MCF 10A (cell line): ENCODE measurements at regions not wholly inside any gene's neighbourhood (a gene's known extent, or its start where the extent isn't known, plus 50 kb on each side); places are given as distances from the start of the nearest gene placed in this dataset.

Experiments used
- BruUV-seq: library from RNA; stranded (reverse); fragments of 400-500 nt; replicated peaks from 2 replicates; lab custom pipeline; 2021; lab: Mats Ljungman, UMichigan
- CTCF ChIA-PET: fragments of 300-600 bp; sonication (Branson Sonifier 250); formaldehyde crosslinking; extraction: SDS; loops from one replicate; lab custom pipeline; 2021; ENCODE audit warnings: antibody characterized with exemption, inconsistent platforms; lab: Yijun Ruan, JAX
- POLR2A ChIA-PET: fragments of 300-600, 350-650 bp; sonication (Branson Sonifier 250); formaldehyde crosslinking; extraction: SDS; loops from one replicate; lab custom pipeline; 2020; ENCODE audit warnings: antibody characterized with exemption, inconsistent platforms; lab: Yijun Ruan, JAX
- DNase-seq: peaks from one replicate; pipeline ENCODE4 v3.0.0-alpha.2; 2018; ENCODE audit not compliant: unreplicated experiment
- H3K27ac Mint-ChIP-seq: one replicate; pipeline ENCODE4 v1.8.0; 2022; ENCODE audit warnings: mild to moderate bottlenecking, low read depth, mixed read lengths; ENCODE audit not compliant: unreplicated experiment
- H3K27me3 Mint-ChIP-seq: one replicate; pipeline ENCODE4 v1.8.0; 2022; ENCODE audit warnings: mixed read lengths; ENCODE audit not compliant: insufficient read depth, unreplicated experiment
- H3K36me3 Mint-ChIP-seq: one replicate; pipeline ENCODE4 v1.8.0; 2022; ENCODE audit warnings: mild to moderate bottlenecking, moderate library complexity, mixed read lengths; ENCODE audit not compliant: insufficient read depth, unreplicated experiment
- H3K4me1 Mint-ChIP-seq: one replicate; pipeline ENCODE4 v1.8.0; 2022; ENCODE audit warnings: mixed read lengths; ENCODE audit not compliant: insufficient read depth, unreplicated experiment
- H3K4me3 Mint-ChIP-seq: one replicate; pipeline ENCODE4 v1.8.0; 2022; ENCODE audit warnings: mild to moderate bottlenecking, moderate library complexity, mixed read lengths; ENCODE audit not compliant: unreplicated experiment
- H3K9me3 Mint-ChIP-seq: one replicate; pipeline ENCODE4 v1.8.0; 2022; ENCODE audit warnings: mixed read lengths; ENCODE audit not compliant: unreplicated experiment
- intact Hi-C: fragments of 100-400 bp; cut with micrococcal nuclease; formaldehyde crosslinking; loops from 2 replicates; pipeline ENCODE4 v1.14.1; 2022
- TF ChIP-seq, protein P1 (sequence below): fragments of 200-600 bp; IDR thresholded peaks from one replicate; pipeline ENCODE4 v1.8.0; 2022; ENCODE audit warnings: antibody characterized with exemption, mild to moderate bottlenecking; ENCODE audit not compliant: unreplicated experiment

DNA sequence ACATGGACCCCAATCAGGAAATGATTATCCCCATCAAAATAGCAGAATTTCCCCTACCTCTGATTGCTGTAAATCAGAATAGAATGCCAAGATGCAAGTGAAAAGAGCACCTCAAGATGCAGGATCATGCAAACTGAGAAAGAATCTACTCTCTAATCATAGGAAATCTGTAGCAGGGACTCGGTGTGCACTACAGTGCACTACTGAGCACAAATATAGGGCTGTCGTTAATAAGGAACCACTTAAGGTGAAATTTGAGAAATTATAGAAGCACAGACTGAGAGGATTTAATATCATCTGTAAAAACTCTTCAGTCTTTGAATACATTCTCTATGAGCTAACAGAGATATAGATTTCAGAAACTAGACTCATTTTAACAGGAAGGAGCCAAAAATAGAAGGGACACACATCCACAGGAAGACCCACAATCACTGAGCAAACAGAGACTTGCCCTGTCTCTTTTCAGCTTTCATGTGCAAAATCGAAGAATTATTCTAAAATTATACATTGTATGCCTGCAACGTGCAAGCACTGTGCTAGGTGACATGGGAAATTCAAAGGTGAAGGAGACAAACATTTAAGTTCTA, 278.3 kb downstream of the HIVEP2 start:
- POLR2A ChIA-PET: no interaction called here

DNA sequence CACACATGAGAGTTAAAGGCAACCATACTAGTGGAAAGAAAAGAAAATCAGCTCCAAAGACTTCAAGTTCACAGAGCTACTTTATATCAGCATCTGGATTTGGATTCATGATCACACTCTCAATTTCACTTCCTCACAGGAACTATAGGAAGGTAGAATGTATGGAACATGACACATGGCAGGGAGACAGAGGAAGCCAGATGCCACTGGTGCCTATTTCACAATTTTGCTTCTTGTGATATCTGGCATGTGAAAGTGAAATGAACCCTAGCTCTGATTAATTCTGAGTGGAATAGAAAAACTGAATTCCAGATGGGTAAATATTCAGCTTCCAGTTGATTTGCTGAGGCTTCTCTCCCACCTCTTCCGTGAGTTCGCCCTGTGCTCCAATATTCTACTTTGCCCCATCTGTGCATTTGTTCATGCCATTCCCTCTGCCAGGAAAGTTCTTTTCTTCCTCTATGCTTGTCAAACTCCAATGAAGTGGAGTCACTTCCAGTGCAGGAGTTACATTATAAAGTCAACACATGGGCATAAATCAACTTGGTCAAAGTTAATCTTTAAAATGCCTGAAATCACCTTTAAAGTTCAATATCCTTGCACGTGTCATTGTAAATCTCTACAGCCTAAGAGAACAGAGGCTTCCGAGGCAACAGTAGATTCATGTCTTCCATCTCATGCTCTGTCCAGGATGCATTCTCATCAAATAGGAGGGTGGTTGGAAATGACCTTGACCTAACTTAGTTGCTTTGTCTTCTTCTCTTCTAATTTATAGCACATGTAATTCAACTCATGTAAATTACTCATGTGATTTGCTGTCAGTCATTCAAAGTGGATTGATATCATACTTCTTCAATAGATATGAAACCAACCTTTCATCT, 275.3 kb downstream of the HIVEP2 start:
- Mint-ChIP-seq H3K4me1 (no peaks in the 10 kb centered on the region), H3K4me3 (no peak overlapping the region), H3K9me3 (no peaks in the 10 kb centered on the region), H3K27me3 (peaks cover under 1% of the 10 kb centered on the region), H3K27ac (no peak overlapping the region), H3K36me3 (no peaks in the 10 kb centered on the region)
- intact Hi-C loops: no loop called here
- TF ChIP-seq, protein P1, sequence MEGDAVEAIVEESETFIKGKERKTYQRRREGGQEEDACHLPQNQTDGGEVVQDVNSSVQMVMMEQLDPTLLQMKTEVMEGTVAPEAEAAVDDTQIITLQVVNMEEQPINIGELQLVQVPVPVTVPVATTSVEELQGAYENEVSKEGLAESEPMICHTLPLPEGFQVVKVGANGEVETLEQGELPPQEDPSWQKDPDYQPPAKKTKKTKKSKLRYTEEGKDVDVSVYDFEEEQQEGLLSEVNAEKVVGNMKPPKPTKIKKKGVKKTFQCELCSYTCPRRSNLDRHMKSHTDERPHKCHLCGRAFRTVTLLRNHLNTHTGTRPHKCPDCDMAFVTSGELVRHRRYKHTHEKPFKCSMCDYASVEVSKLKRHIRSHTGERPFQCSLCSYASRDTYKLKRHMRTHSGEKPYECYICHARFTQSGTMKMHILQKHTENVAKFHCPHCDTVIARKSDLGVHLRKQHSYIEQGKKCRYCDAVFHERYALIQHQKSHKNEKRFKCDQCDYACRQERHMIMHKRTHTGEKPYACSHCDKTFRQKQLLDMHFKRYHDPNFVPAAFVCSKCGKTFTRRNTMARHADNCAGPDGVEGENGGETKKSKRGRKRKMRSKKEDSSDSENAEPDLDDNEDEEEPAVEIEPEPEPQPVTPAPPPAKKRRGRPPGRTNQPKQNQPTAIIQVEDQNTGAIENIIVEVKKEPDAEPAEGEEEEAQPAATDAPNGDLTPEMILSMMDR: no peak
- DNase-seq: no peak
- ChIA-PET POLR2A (no interaction called here), CTCF (no interaction called here)
- no TSS peak for BruUV-seq

More for the DNA sequence above, 278.3 kb downstream of the HIVEP2 start:
- CTCF ChIA-PET: interaction anchor here (0.5 kb wide), 1 partner anchor 16 kb away, joined by 3 read pairs; no protein-coding TSS in a partner anchor
- Mint-ChIP-seq H3K36me3 (no peaks in the 10 kb centered on the region), H3K27ac (no peak overlapping the region), H3K27me3 (no peaks in the 10 kb centered on the region), H3K9me3 (peaks cover 8% of the 10 kb centered on the region), H3K4me3 (no peak overlapping the region), H3K4me1 (no peaks in the 10 kb centered on the region)
- intact Hi-C loops: no loop called here
- DNase-seq: no peak
- TF ChIP-seq, protein P1: no peak
- no TSS peak for BruUV-seq

GRCh38 chr6:142671791-142672190, 273.2 kb downstream of the HIVEP2 start:
- ChIA-PET POLR2A (no interaction called here), CTCF (no interaction called here)
- Mint-ChIP-seq H3K9me3 (no peaks in the 10 kb centered on the region), H3K4me1 (no peaks in the 10 kb centered on the region), H3K36me3 (no peaks in the 10 kb centered on the region), H3K27me3 (peaks cover 21% of the 10 kb centered on the region), H3K27ac (no peak overlapping the region), H3K4me3 (no peak overlapping the region)
- TF ChIP-seq, protein P1: no peak
- no TSS peak for BruUV-seq
- no peak for DNase-seq
- intact Hi-C loops: no loop called here

GRCh38 chr6:142675517-142675916, 269.5 kb downstream of the HIVEP2 start:
- no peaks in the 10 kb centered on the region for H3K9me3 Mint-ChIP-seq

More at GRCh38 chr6:142675517-142675916, 269.5 kb downstream of the HIVEP2 start:
- peaks cover 29% of the 10 kb centered on the region for H3K27me3 Mint-ChIP-seq
- H3K27ac Mint-ChIP-seq: no peak overlapping the region
- peaks cover 5% of the 10 kb centered on the region for H3K4me1 Mint-ChIP-seq
- TF ChIP-seq, protein P1: no peak
- H3K4me3 Mint-ChIP-seq: no peak overlapping the region
- ChIA-PET POLR2A (no interaction called here), CTCF (interaction anchor here (0.6 kb wide), 1 partner anchor 1024 kb away, joined by 3 read pairs; no protein-coding TSS in a partner anchor)
- DNase-seq: no peak
- no peaks in the 10 kb centered on the region for H3K36me3 Mint-ChIP-seq
- no TSS peak for BruUV-seq
- intact Hi-C loops: no loop called here
